Trophoblast cell (in vitro differentiated cells and primary cell): ENCODE measurements at regions not wholly inside any gene's neighbourhood (a gene's known extent, or its start where the extent isn't known, plus 50 kb on each side); places are given as distances from the start of the nearest gene placed in this dataset.

Source experiments
- DNase-seq, 2 donors: peaks; one replicate each; pipeline ENCODE4 v3.0.0-alpha.2; 2016
- H2AFZ ChIP-seq: 2 replicates; pipeline ENCODE4 v1.6.1; 2013; ENCODE audit warnings: low read length, moderate library complexity, mild to moderate bottlenecking; ENCODE audit not compliant: insufficient read depth, poor library complexity
- H2AK5ac ChIP-seq: 2 replicates; pipeline ENCODE4 v1.6.1; 2013; ENCODE audit warnings: mild to moderate bottlenecking, low read length
- H2BK120ac ChIP-seq: 2 replicates; pipeline ENCODE4 v1.6.1; 2013; ENCODE audit warnings: low read length, mild to moderate bottlenecking, moderate library complexity; ENCODE audit not compliant: insufficient read depth, poor library complexity
- H2BK12ac ChIP-seq: 2 replicates; pipeline ENCODE4 v1.6.1; 2013; ENCODE audit warnings: mild to moderate bottlenecking, low read length, moderate library complexity
- H2BK5ac ChIP-seq: 2 replicates; pipeline ENCODE4 v1.6.1; 2013; ENCODE audit warnings: low read length, low read depth, moderate library complexity, mild to moderate bottlenecking; ENCODE audit not compliant: poor library complexity
- H3K14ac ChIP-seq: 2 replicates; pipeline ENCODE4 v1.6.1; 2013; ENCODE audit warnings: mild to moderate bottlenecking, low read length
- H3K18ac ChIP-seq: 2 replicates; pipeline ENCODE4 v1.6.1; 2013; ENCODE audit warnings: mild to moderate bottlenecking, low read length
- H3K23ac ChIP-seq: 2 replicates; pipeline ENCODE4 v1.6.1; 2013; ENCODE audit warnings: low read length
- H3K27ac ChIP-seq: 2 replicates; pipeline ENCODE4 v1.5.1; 2013; ENCODE audit warnings: low read depth, mild to moderate bottlenecking, inconsistent platforms, low read length, moderate library complexity
- H3K27me3 ChIP-seq: 2 replicates; pipeline ENCODE4 v1.6.1; 2013; ENCODE audit warnings: inconsistent platforms, mild to moderate bottlenecking, low read length, moderate library complexity; ENCODE audit not compliant: insufficient read depth
- H3K36me3 ChIP-seq, 2 experiments: 1 replicate in 1 of 2; 2 replicates in 1 of 2; pipeline ENCODE4 v1.6.1; 2013; ENCODE audit warnings: low read length in 2 of 2, mild to moderate bottlenecking in 2 of 2, moderate library complexity in 1 of 2; ENCODE audit not compliant: insufficient read depth in 2 of 2, control insufficient read depth in 1 of 2
- H3K4ac ChIP-seq: 2 replicates; pipeline ENCODE4 v1.6.1; 2013; ENCODE audit warnings: low read depth, mild to moderate bottlenecking, low read length, moderate library complexity
- H3K4me1 ChIP-seq, 2 experiments: 1 replicate in 1 of 2; 2 replicates in 1 of 2; pipeline ENCODE4 v1.6.1; 2013; ENCODE audit warnings: low read length in 2 of 2, mild to moderate bottlenecking in 2 of 2, moderate library complexity in 1 of 2; ENCODE audit not compliant: insufficient read depth in 2 of 2, control insufficient read depth in 1 of 2
- H3K4me2 ChIP-seq: 2 replicates; pipeline ENCODE4 v1.6.1; 2013; ENCODE audit warnings: inconsistent platforms, mild to moderate bottlenecking, low read length, moderate library complexity
- H3K4me3 ChIP-seq: 2 replicates; pipeline ENCODE4 v1.5.1; 2013; ENCODE audit warnings: mild to moderate bottlenecking, low read depth, low read length, inconsistent platforms
- H3K79me1 ChIP-seq: one replicate; pipeline ENCODE4 v1.6.1; 2013; ENCODE audit warnings: low read length
- H3K79me2 ChIP-seq: 2 replicates; pipeline ENCODE4 v1.6.1; 2013; ENCODE audit warnings: low read length, mild to moderate bottlenecking; ENCODE audit not compliant: control insufficient read depth, insufficient read depth, poor library complexity
- H3K9ac ChIP-seq: 2 replicates; pipeline ENCODE4 v1.6.1; 2013; ENCODE audit warnings: mild to moderate bottlenecking, low read length
- H3K9me3 ChIP-seq: 2 replicates; pipeline ENCODE4 v1.6.1; 2013; ENCODE audit warnings: low read depth, mild to moderate bottlenecking, control low read depth, inconsistent platforms, low read length; ENCODE audit not compliant: insufficient read depth
- H4K12ac ChIP-seq: 2 replicates; pipeline ENCODE4 v1.6.1; 2013; ENCODE audit warnings: low read depth, mild to moderate bottlenecking, low read length, moderate library complexity
- H4K8ac ChIP-seq: 2 replicates; pipeline ENCODE4 v1.6.1; 2013; ENCODE audit warnings: low read depth, mild to moderate bottlenecking, low read length, moderate library complexity
- H4K91ac ChIP-seq: one replicate; pipeline ENCODE4 v1.6.1; 2013; ENCODE audit warnings: low read depth, mild to moderate bottlenecking, low read length, moderate library complexity
- WGBS: extraction: QIAGEN DNeasy Blood & Tissue Kit; methylation state at CpG from one replicate; pipeline ENCODE4 v1.1.7; 2013; ENCODE audit warnings: missing lambda C conversion rate; ENCODE audit not compliant: insufficient read length, insufficient coverage; ENCODE audit errors: extremely low coverage; 5-methylcytosine and 5-hydroxymethylcytosine counted together

GRCh38 chr4:153852501-153852900 is 63.6 kb upstream of the SFRP2 start:
- Histone ChIP-seq H3K9me3 (no peaks in the 10 kb centered on the region), H3K4ac (no peak overlapping the region), H2AFZ (no peak overlapping the region), H3K4me3 (no peak overlapping the region), H4K91ac (no peak overlapping the region), H3K27me3 (no peaks in the 10 kb centered on the region), H3K27ac (no peak overlapping the region), H3K79me1 (no peaks in the 10 kb centered on the region), H4K8ac (no peak overlapping the region), H3K9ac (no peak overlapping the region), H3K14ac (no peak overlapping the region), H4K12ac (no peak overlapping the region), H3K18ac (no peak overlapping the region), H2BK120ac (no peak overlapping the region), H2BK12ac (no peak overlapping the region), H3K4me2 (no peak overlapping the region), H2BK5ac (no peak overlapping the region), H3K36me3 (no peaks in the 10 kb centered on the region), H3K79me2 (no peaks in the 10 kb centered on the region), H2AK5ac (no peak overlapping the region), H3K23ac (no peak overlapping the region), H3K4me1 (no peaks in the 10 kb centered on the region)
- WGBS: no CpG with 5 or more reads among the region's 1 CpG
- DNase-seq: no peak

DNA sequence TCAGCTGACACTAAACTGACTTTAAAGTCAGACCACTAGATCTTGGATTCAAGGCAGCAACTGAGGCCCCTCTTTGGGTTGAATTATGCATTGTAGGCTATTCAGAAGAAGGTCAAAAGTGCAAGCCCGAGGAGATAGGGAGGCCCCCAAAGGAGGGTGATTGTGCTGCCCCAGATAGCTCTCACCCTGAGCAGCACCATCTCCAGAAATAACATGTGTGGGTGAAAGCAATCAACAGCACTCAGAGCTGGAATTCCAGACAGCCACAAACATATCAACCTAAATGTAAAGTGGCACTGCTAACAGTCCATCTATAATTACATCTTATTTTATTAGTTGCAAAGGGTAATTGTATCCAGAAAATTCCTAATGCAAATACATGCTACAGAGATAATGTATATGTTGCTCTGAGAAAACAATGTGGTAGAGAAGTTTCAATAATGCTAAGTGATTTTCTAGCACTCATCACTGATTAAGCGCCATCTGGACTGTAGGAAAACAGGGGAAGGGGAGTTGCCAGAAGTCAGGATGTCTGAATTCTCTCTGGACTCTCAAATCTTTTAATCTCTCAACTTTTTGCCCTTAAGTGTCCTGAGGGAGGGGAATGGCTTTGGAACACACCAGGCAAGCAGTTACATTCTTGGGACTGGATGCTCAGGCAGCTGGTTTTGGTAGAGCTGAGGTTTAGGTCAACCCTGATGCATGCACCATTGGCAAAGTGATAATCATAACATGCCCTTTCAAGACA is 61.8 kb upstream of the SFRP2 start:
- Histone ChIP-seq H3K9me3 (no peaks in the 10 kb centered on the region), H3K4me1 (no peaks in the 10 kb centered on the region), H2BK120ac (no peak overlapping the region), H3K27ac (no peak overlapping the region), H3K18ac (no peak overlapping the region), H3K9ac (no peak overlapping the region), H3K23ac (no peak overlapping the region), H3K79me1 (no peaks in the 10 kb centered on the region), H2AFZ (no peak overlapping the region), H4K91ac (no peak overlapping the region), H3K4ac (no peak overlapping the region), H2AK5ac (no peak overlapping the region), H4K12ac (no peak overlapping the region), H3K27me3 (no peaks in the 10 kb centered on the region), H3K79me2 (no peaks in the 10 kb centered on the region), H4K8ac (no peak overlapping the region), H3K14ac (no peak overlapping the region), H2BK5ac (no peak overlapping the region), H3K36me3 (no peaks in the 10 kb centered on the region), H3K4me3 (no peak overlapping the region), H3K4me2 (no peak overlapping the region), H2BK12ac (no peak overlapping the region)
- WGBS: no CpG with 5 or more reads among the region's 2 CpGs
- DNase-seq: no peak

DNA sequence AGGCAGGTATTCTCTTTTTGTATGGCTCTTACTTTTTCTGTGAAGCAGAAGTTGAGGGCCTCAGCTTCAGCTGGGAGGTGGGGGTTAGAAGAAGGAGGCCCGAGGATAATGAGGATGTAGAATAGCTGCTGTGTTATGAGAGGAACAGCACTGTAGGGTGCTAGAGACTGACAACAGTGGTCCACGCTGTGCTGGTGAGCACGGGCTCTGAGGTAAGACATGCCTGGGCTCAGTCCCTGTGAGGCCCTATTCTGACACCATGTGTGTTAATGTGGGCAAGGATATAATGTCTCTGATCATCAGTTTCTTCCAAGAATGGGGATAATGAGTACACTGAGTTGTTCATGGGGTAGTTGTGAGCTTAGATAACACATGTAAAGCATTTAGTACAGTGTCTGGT is 55.3 kb upstream of the SFRP2 start:
- Histone ChIP-seq H3K36me3 (no peaks in the 10 kb centered on the region), H3K4me3 (no peak overlapping the region), H3K9me3 (no peaks in the 10 kb centered on the region), H2BK5ac (no peak overlapping the region), H4K8ac (no peak overlapping the region), H3K4me2 (no peak overlapping the region), H2AK5ac (no peak overlapping the region), H3K4me1 (no peaks in the 10 kb centered on the region), H3K18ac (no peak overlapping the region), H3K79me1 (no peaks in the 10 kb centered on the region), H4K91ac (no peak overlapping the region), H3K9ac (no peak overlapping the region), H3K14ac (no peak overlapping the region), H2BK120ac (no peak overlapping the region), H2AFZ (no peak overlapping the region), H2BK12ac (no peak overlapping the region), H3K27me3 (no peaks in the 10 kb centered on the region), H3K23ac (no peak overlapping the region), H3K27ac (no peak overlapping the region), H3K4ac (no peak overlapping the region), H4K12ac (no peak overlapping the region), H3K79me2 (no peaks in the 10 kb centered on the region)
- no CpG with 5 or more reads among the region's 3 CpGs for WGBS
- no peak for DNase-seq
